AG04449 (cell line): ENCODE measurements at regions not wholly inside any gene's neighbourhood (a gene's known extent, or its start where the extent isn't known, plus 50 kb on each side); places are given as distances from the start of the nearest gene placed in this dataset.

Experiments used
- CTCF ChIA-PET: fragments of 350-600 bp; formaldehyde crosslinking; extraction: SDS; loops from one replicate; lab custom pipeline; 2021; ENCODE audit warnings: antibody characterized with exemption; lab: Yijun Ruan, JAX
- POLR2A ChIA-PET: fragments of 400-600, 350-600 bp; formaldehyde crosslinking; extraction: SDS; loops from one replicate; lab custom pipeline; 2020; ENCODE audit warnings: antibody characterized with exemption, inconsistent platforms; lab: Yijun Ruan, JAX
- DNase-seq: peaks from one replicate; pipeline ENCODE4 v3.0.0-alpha.2; 2010; ENCODE audit warnings: low read depth, low spot score
- H3K4me3 ChIP-seq: 2 replicates; pipeline ENCODE4 v1.5.1; 2011; ENCODE audit warnings: low read depth, mild to moderate bottlenecking, control low read depth, low read length
- TF ChIP-seq, protein P1 (sequence below): IDR thresholded peaks from one replicate; pipeline ENCODE4 v1.5.1; 2011; ENCODE audit warnings: mild to moderate bottlenecking, moderate library complexity, low read length, control low read depth, inconsistent platforms; ENCODE audit not compliant: insufficient read depth; ENCODE audit errors: missing control alignments

DNA sequence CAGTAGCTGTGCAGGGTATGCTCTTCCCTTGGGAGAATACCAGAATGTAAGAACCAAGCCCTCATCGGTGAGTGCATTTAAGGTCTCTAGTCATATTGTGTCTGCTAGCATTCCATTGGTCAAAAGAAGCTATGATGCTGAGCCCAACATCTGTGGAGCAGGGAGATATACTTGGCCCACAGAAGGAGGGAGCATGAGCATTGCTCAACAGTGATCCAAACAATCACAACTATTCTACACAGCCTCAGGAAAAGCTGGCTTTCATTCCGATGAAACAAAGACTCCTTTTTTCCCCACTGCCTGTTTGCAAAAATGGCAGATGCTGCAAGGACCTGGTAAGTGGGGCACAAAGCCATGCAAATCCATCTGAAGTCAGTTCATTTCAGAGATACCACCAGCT, 80.6 kb upstream of the DHX15 start:
- CTCF ChIA-PET: no interaction called here
- DNase-seq: no peak

GRCh38 chr4:24666316-24666715, 82.0 kb upstream of the DHX15 start:
- TF ChIP-seq, protein P1, sequence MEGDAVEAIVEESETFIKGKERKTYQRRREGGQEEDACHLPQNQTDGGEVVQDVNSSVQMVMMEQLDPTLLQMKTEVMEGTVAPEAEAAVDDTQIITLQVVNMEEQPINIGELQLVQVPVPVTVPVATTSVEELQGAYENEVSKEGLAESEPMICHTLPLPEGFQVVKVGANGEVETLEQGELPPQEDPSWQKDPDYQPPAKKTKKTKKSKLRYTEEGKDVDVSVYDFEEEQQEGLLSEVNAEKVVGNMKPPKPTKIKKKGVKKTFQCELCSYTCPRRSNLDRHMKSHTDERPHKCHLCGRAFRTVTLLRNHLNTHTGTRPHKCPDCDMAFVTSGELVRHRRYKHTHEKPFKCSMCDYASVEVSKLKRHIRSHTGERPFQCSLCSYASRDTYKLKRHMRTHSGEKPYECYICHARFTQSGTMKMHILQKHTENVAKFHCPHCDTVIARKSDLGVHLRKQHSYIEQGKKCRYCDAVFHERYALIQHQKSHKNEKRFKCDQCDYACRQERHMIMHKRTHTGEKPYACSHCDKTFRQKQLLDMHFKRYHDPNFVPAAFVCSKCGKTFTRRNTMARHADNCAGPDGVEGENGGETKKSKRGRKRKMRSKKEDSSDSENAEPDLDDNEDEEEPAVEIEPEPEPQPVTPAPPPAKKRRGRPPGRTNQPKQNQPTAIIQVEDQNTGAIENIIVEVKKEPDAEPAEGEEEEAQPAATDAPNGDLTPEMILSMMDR: no peak
- H3K4me3 ChIP-seq: no peak overlapping the region
- no peak for DNase-seq
- ChIA-PET CTCF (no interaction called here), POLR2A (no interaction called here)

More for the DNA sequence above, 80.6 kb upstream of the DHX15 start:
- H3K4me3 ChIP-seq: no peak overlapping the region
- POLR2A ChIA-PET: no interaction called here
- TF ChIP-seq, protein P1: no peak

- no peak for DNase-seq
- TF ChIP-seq, protein P1: no peak
- CTCF ChIA-PET: no interaction called here
- POLR2A ChIA-PET: no interaction called here
- H3K4me3 ChIP-seq: no peak overlapping the region
These were observed 82.6 kb upstream of the DHX15 start for GRCh38 chr4:24666816-24667477.

DNA sequence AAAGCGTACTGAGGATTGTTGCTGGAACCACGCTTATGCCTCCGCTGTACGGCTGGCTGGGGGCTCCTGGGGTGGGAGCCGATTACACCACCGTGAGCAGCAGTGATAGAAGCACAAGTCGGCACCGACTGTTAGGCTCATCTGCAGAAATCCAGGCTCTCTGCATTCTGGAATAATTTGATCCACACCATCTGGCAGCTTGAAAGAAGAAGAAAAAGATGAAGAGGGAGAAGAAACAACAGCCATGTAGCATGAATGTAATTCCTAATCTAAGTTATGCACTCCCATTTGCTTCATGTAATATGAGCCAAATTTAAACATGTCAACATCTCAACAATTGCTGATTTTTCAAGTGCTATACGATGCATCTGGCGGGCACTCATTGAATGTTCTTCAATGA, 84.6 kb upstream of the DHX15 start:
- TF ChIP-seq, protein P1: no peak
- H3K4me3 ChIP-seq: no peak overlapping the region
- CTCF ChIA-PET: no interaction called here
- DNase-seq: no peak
- POLR2A ChIA-PET: no interaction called here

GRCh38 chr4:24669751-24670150, 85.4 kb upstream of the DHX15 start:
- TF ChIP-seq, protein P1: no peak
- ChIA-PET CTCF (no interaction called here), POLR2A (no interaction called here)
- H3K4me3 ChIP-seq: no peak overlapping the region
- DNase-seq: no peak

- POLR2A ChIA-PET: no interaction called here
- CTCF ChIA-PET: no interaction called here
These were observed 87.5 kb upstream of the DHX15 start for GRCh38 chr4:24671849-24672248.

More at GRCh38 chr4:24671849-24672248, 87.5 kb upstream of the DHX15 start:
- no peak overlapping the region for H3K4me3 ChIP-seq
- TF ChIP-seq, protein P1: no peak
- no peak for DNase-seq
